ENCODE measurements at regions not wholly inside any gene's neighbourhood (a gene's known extent, or its start where the extent isn't known, plus 50 kb on each side); places are given as distances from the start of the nearest gene placed in this dataset.
A peak's percentile ranks its signal among the peaks of the same experiment; 100 is the strongest.

DNA sequence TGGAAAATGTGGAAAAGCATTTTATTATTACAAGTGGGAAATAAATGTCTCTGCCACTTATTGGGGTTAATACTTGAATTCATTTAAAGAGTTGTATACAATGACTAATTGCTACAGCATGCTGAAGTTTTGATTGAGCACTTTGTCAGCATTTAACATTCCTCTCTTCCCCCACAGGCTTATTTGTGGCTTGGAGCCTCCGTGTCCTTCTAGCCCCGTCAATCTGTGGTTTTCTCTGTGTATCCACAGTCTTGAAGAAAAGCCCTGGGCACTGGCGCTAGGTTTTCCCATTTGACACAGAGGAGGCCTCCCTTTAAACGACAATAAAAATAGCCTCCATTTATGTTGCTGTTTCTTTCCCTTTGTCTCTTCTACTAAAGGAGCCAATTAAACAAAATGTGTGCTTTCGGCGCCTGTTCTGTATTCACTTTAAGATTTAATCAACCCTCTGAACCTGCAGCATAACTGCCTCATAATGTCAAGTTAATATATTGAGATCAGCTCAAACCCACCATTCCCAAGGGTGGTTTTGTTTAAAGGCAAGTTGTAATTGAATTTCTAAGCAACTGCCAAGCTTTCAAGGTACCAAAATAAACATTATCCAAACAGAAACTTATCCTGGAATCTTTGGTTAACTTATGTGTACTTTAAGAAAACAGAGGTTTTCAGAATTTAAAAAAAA lies 92.9 kb upstream of the ADRA1D start:
- ChIA-PET CTCF (no interaction called here), POLR2A (no interaction called here)
- H3K4me3 ChIP-seq (ENCODE audit: low read depth, low read length): no peak overlapping the region
- peak; percentile 42 for DNase-seq (ENCODE audit: low read depth, low spot score)
- TF ChIP-seq, protein P1, sequence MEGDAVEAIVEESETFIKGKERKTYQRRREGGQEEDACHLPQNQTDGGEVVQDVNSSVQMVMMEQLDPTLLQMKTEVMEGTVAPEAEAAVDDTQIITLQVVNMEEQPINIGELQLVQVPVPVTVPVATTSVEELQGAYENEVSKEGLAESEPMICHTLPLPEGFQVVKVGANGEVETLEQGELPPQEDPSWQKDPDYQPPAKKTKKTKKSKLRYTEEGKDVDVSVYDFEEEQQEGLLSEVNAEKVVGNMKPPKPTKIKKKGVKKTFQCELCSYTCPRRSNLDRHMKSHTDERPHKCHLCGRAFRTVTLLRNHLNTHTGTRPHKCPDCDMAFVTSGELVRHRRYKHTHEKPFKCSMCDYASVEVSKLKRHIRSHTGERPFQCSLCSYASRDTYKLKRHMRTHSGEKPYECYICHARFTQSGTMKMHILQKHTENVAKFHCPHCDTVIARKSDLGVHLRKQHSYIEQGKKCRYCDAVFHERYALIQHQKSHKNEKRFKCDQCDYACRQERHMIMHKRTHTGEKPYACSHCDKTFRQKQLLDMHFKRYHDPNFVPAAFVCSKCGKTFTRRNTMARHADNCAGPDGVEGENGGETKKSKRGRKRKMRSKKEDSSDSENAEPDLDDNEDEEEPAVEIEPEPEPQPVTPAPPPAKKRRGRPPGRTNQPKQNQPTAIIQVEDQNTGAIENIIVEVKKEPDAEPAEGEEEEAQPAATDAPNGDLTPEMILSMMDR (IDR thresholded peaks at IDR 0.05; ENCODE audit: insufficient read depth, low read length, missing control alignments): no peak

DNA sequence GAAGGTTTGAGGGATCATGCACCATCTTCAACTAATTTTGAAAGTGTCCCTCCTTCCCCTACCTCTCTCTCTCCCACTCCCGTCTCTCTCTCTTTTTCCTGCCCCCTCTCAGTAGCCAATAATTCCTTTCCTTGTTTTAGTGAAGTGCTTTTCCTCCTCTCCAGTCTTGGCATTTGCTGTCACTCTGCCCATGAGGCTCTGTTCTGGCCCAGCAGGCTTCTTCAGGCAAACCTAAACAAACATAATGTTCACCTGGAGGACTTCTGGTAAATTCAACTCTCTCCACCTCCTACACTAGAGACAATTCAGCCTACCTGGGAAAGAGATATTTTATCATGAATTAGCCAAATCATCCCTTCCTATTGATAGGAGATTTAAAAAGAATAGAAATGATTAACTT lies 86.6 kb upstream of the ADRA1D start:
- ChIA-PET POLR2A (no interaction called here), CTCF (interaction anchor here (0.9 kb wide), 1 partner anchor 13 kb away, joined by 3 read pairs; no protein-coding TSS in a partner anchor)
- no peak for DNase-seq (ENCODE audit: low read depth, low spot score)
- no peak overlapping the region for H3K4me3 ChIP-seq (ENCODE audit: low read depth, low read length)
- TF ChIP-seq, protein P1 (IDR thresholded peaks at IDR 0.05; ENCODE audit: insufficient read depth, low read length, missing control alignments): no peak

- TF ChIP-seq, protein P1 (IDR thresholded peaks at IDR 0.05; ENCODE audit: insufficient read depth, low read length, missing control alignments): no peak
- DNase-seq (ENCODE audit: low read depth, low spot score): no peak
- ChIA-PET POLR2A (no interaction called here), CTCF (no interaction called here)
- no peak overlapping the region for H3K4me3 ChIP-seq (ENCODE audit: low read depth, low read length)
Observed at GRCh38 chr20:4332121-4332860, 83.2 kb upstream of the ADRA1D start.

DNA sequence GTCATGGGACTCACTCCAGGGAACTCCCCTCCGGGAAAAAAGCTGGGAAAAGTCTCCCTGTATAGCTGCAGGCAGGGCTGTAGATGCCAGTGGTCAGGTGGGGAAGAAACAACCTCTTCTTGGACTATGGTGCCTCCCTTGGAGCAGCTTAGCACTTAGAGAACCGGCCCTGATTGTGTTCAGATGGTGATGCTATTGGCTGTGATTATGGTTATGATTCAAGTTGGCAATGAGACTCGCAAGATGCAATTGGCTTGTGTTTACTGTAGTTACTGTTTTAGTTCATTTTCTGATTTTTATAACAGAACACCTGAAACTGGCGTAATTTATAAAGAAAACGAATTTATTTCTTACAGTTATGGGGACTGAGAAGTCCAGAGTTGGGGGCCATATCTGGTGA lies 80.9 kb upstream of the ADRA1D start:
- ChIA-PET CTCF (no interaction called here), POLR2A (no interaction called here)
- TF ChIP-seq, protein P1 (IDR thresholded peaks at IDR 0.05; ENCODE audit: insufficient read depth, low read length, missing control alignments): no peak
- H3K4me3 ChIP-seq (ENCODE audit: low read depth, low read length): no peak overlapping the region
- DNase-seq (ENCODE audit: low read depth, low spot score): no peak

GRCh38 chr20:4329232-4329631 lies 80.1 kb upstream of the ADRA1D start:
- TF ChIP-seq, protein P1 (IDR thresholded peaks at IDR 0.05; ENCODE audit: insufficient read depth, low read length, missing control alignments): no peak
- no peak for DNase-seq (ENCODE audit: low read depth, low spot score)
- POLR2A ChIA-PET: no interaction called here
- CTCF ChIA-PET: no interaction called here
- H3K4me3 ChIP-seq (ENCODE audit: low read depth, low read length): no peak overlapping the region

GRCh38 chr20:4328541-4328940 lies 79.5 kb upstream of the ADRA1D start:
- TF ChIP-seq, protein P1 (IDR thresholded peaks at IDR 0.05; ENCODE audit: insufficient read depth, low read length, missing control alignments): no peak
- no peak for DNase-seq (ENCODE audit: low read depth, low spot score)
- CTCF ChIA-PET: no interaction called here
- H3K4me3 ChIP-seq (ENCODE audit: low read depth, low read length): no peak overlapping the region
- POLR2A ChIA-PET: no interaction called here

All from AG04449 (cell line).